HL-60 (cell line): ENCODE measurements at regions not wholly inside any gene's neighbourhood (a gene's known extent, or its start where the extent isn't known, plus 50 kb on each side); places are given as distances from the start of the nearest gene placed in this dataset.

ENCODE experiments used
- CTCF ChIP-seq: IDR thresholded peaks from one replicate; pipeline ENCODE4 v1.5.1; 2011; ENCODE audit warnings: low read length, control low read depth, inconsistent platforms; ENCODE audit not compliant: insufficient read depth
- GABPA ChIP-seq: IDR thresholded peaks from 2 replicates; pipeline ENCODE4 v1.6.1; 2012; ENCODE audit warnings: low read depth
- POLR2AphosphoS5 ChIP-seq: IDR thresholded peaks from 2 replicates; pipeline ENCODE4 v1.6.1; 2012; ENCODE audit warnings: low read depth

GRCh38 chr17:31699886-31700285 is 159.2 kb downstream of the COPRS start:
- TF ChIP-seq CTCF (no peak), POLR2AphosphoS5 (no peak), GABPA (no peak)
